Nephron (organoid): ENCODE measurements at regions not wholly inside any gene's neighbourhood (a gene's known extent, or its start where the extent isn't known, plus 50 kb on each side); places are given as distances from the start of the nearest gene placed in this dataset.

Experiments used
- H3K27ac Mint-ChIP-seq, 3 experiments: 2 replicates each; pipeline ENCODE4 v1.8.0; 2020; ENCODE audit warnings: mixed read lengths in 3 of 3, mild to moderate bottlenecking in 2 of 3, moderate library complexity in 1 of 3
- H3K27me3 Mint-ChIP-seq: 2 replicates; pipeline ENCODE4 v1.8.0; 2021; ENCODE audit warnings: low read depth, mild to moderate bottlenecking, moderate library complexity, mixed read lengths
- H3K36me3 Mint-ChIP-seq: 2 replicates; pipeline ENCODE4 v1.8.0; 2020; ENCODE audit warnings: low read depth, mixed read lengths
- H3K4me1 Mint-ChIP-seq: 2 replicates; pipeline ENCODE4 v1.8.0; 2020; ENCODE audit warnings: mixed read lengths
- H3K4me3 Mint-ChIP-seq, 3 experiments: 2 replicates each; pipeline ENCODE4 v1.8.0; 2020; ENCODE audit warnings: mild to moderate bottlenecking in 3 of 3, mixed read lengths in 3 of 3, moderate library complexity in 2 of 3
- H3K9me3 Mint-ChIP-seq: 2 replicates; pipeline ENCODE4 v1.8.0; 2020; ENCODE audit warnings: mixed read lengths
- CTCF ChIP-seq, 3 experiments: fragments of 200-600 bp; sonication (generic); IDR thresholded peaks; one replicate each; pipeline ENCODE4 v1.5.0; 2021; ENCODE audit warnings: antibody characterized with exemption in 3 of 3; ENCODE audit not compliant: unreplicated experiment in 3 of 3

DNA sequence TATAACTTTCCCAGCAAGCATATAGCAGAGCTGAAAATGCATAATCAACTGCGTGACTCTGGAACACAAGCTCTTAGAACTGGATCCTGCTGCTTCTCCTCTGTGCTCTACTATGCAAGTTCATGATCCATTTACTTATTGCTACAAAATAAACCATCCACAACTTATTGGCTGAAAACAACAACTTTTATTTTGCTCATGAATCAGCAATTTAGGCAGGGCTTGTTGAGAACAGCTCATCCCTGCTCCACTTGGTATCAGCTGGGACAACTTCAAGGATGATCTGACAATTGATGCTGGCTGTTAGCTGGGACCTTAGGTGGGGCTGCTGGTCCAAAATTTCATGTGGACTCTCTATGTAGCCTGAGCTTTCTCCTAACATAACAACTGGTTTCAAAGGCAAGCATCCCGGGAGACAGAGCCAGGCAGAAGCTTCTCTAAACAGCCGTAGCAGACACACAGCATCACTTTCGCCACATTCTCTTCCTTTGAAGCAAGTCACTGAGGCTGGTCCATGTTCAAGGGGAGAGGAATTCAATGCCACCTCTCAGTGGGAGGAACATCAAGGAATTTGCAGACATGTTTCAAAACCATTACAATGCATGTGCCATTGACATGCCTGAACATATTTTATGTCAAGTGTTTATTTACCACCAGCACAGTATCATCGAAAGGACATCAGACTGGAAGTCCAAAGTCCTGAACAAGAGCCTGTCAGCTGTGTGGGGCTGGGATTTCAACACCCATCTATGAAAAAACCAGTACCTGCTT, 153.1 kb upstream of the PKDCC start:
- Mint-ChIP-seq H3K4me3 (no peak overlapping the region), H3K27ac (peak overlapping the region in 1 of 3 experiments; percentile 73), H3K36me3 (no peaks in the 10 kb centered on the region), H3K9me3 (no peaks in the 10 kb centered on the region), H3K27me3 (peaks cover 9% of the 10 kb centered on the region), H3K4me1 (peaks cover 26% of the 10 kb centered on the region)
- no peak for TF ChIP-seq CTCF (IDR thresholded peaks at IDR 0.05; ENCODE audit: unreplicated experiment in 3 of 3)

GRCh38 chr2:41895334-41895664, 152.5 kb upstream of the PKDCC start:
- H3K4me1 Mint-ChIP-seq: peaks cover 31% of the 10 kb centered on the region
- no peaks in the 10 kb centered on the region for H3K36me3 Mint-ChIP-seq
- no peak for TF ChIP-seq CTCF (IDR thresholded peaks at IDR 0.05; ENCODE audit: unreplicated experiment in 3 of 3)
- peak overlapping the region in 1 of 3 experiments; percentile 95 for H3K27ac Mint-ChIP-seq
- peaks cover 9% of the 10 kb centered on the region for H3K27me3 Mint-ChIP-seq
- no peak overlapping the region for H3K4me3 Mint-ChIP-seq
- H3K9me3 Mint-ChIP-seq: no peaks in the 10 kb centered on the region

DNA sequence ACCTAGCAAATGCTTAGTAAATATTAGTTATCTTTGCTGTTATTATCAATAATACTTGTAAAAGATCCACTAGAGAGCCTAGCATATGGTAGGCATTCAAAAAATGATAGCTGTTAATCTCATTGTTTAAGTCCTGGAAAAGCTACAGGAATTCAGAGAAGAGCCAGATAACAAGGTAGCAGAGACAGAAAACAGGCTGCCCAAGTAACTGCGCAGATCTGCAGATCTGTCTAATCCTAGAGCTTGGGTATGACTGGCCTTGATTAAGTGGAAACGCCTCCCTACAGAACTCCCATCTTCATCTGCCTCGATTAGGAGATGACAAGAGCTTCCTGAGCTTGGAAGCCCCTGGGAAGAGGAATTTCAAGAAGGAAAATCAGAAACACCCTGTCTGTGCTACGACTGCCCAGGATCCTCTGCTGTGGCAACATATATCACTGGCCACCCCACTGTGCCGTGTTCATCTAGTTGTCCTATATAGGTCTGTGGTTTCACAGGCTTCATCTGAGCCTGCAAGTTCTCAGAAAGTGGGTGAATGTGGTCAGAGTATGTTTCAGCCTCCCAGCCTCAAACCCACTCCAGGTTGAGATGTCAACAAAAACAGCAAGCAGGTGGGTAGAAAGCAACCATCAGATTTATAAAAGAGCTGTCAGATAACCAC, 151.5 kb upstream of the PKDCC start:
- Mint-ChIP-seq H3K27ac (peak overlapping the region in 2 of 3 experiments; percentile 57 to 95), H3K27me3 (peaks cover 6% of the 10 kb centered on the region), H3K9me3 (no peaks in the 10 kb centered on the region), H3K4me3 (no peak overlapping the region), H3K36me3 (no peaks in the 10 kb centered on the region), H3K4me1 (peaks cover 36% of the 10 kb centered on the region)
- TF ChIP-seq CTCF (IDR thresholded peaks at IDR 0.05; ENCODE audit: unreplicated experiment in 3 of 3): no peak

- no peaks in the 10 kb centered on the region for H3K27me3 Mint-ChIP-seq
- no peak for TF ChIP-seq CTCF (IDR thresholded peaks at IDR 0.05; ENCODE audit: unreplicated experiment in 3 of 3)
- peaks cover 60% of the 10 kb centered on the region for H3K4me1 Mint-ChIP-seq
- no peaks in the 10 kb centered on the region for H3K9me3 Mint-ChIP-seq
- peak overlapping the region; percentile 87 to 97 (median 95) for H3K27ac Mint-ChIP-seq
- peak overlapping the region in 1 of 3 experiments; percentile 18 for H3K4me3 Mint-ChIP-seq
- H3K36me3 Mint-ChIP-seq: no peaks in the 10 kb centered on the region
Measured at GRCh38 chr2:41899189-41899588, 148.6 kb upstream of the PKDCC start.

GRCh38 chr2:41900101-41900577, 147.7 kb upstream of the PKDCC start:
- Mint-ChIP-seq H3K4me3 (peak overlapping the region in 1 of 3 experiments; percentile 32), H3K9me3 (no peaks in the 10 kb centered on the region), H3K4me1 (peaks cover 60% of the 10 kb centered on the region), H3K27ac (peak overlapping the region; percentile 87 to 97 (median 95)), H3K27me3 (no peaks in the 10 kb centered on the region), H3K36me3 (no peaks in the 10 kb centered on the region)
- TF ChIP-seq CTCF (IDR thresholded peaks at IDR 0.05; ENCODE audit: unreplicated experiment in 3 of 3): no peak
